ENCODE measurements at regions not wholly inside any gene's neighbourhood (a gene's known extent, or its start where the extent isn't known, plus 50 kb on each side); places are given as distances from the start of the nearest gene placed in this dataset.

DNA sequence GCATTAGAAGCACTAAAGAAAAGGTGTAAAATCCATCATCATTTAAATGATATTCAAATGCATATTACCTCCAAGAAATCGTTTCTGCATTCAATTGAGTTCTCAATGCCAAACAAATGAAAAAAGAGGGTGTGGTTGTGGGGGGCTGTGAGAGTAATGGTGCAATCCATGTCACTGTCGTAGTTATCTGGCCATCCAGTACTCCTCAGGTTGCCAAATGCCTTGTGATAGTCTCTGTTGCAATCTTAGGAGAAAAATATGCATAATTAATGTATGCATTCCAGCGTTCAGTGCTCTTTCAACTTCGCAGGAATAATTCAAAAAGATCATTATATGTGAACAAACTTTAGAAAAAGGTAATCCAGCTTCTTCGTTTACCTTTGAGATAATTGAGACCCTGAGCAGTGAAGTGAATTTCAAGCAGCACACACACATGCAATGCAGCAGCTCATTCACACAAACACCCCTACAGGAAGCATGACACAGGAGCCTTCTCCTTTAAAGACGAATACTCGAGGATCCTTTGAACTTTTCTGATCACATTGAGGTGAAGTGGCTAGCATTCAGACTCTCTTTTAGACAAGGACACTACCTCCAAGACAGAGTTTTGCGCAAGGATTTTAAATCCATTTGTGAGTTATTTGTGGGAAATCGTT, 73.4 kb downstream of the OR13A1 start:
- H4K20me1 ChIP-seq (ENCODE audit: control insufficient read depth, extremely low read depth, insufficient read depth, low read length): no peaks in the 10 kb centered on the region
- dilution Hi-C loops (cut with MboI; ENCODE audit: extremely low pct_ligation_motif_present, low sequenced_read_pairs): loop anchor here (25.0 kb wide), 1 partner anchor 230 kb away; the partner anchor contains the start of gene ZNF22
- TF ChIP-seq, protein P1, sequence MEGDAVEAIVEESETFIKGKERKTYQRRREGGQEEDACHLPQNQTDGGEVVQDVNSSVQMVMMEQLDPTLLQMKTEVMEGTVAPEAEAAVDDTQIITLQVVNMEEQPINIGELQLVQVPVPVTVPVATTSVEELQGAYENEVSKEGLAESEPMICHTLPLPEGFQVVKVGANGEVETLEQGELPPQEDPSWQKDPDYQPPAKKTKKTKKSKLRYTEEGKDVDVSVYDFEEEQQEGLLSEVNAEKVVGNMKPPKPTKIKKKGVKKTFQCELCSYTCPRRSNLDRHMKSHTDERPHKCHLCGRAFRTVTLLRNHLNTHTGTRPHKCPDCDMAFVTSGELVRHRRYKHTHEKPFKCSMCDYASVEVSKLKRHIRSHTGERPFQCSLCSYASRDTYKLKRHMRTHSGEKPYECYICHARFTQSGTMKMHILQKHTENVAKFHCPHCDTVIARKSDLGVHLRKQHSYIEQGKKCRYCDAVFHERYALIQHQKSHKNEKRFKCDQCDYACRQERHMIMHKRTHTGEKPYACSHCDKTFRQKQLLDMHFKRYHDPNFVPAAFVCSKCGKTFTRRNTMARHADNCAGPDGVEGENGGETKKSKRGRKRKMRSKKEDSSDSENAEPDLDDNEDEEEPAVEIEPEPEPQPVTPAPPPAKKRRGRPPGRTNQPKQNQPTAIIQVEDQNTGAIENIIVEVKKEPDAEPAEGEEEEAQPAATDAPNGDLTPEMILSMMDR (optimal IDR thresholded peaks at IDR 0.05 in 1 of 3, IDR thresholded peaks at IDR 0.05 in 1 of 3, conservative IDR thresholded peaks at IDR 0.05 in 1 of 3; ENCODE audit: extremely low read depth in 1 of 3, insufficient read depth in 2 of 3, low read length in 3 of 3): no peak
- TF ChIP-seq EZH2 (IDR thresholded peaks at IDR 0.05; ENCODE audit: low read length): no peak
- DNase-seq (ENCODE audit: low read depth, low spot score) (no peak), FAIRE-seq (no peak)
- H3K79me2 ChIP-seq (ENCODE audit: control insufficient read depth, insufficient read depth, low read length): no peaks in the 10 kb centered on the region
- H3K27me3 ChIP-seq (ENCODE audit: control insufficient read depth, extremely low read depth, insufficient read depth, low read length): no peaks in the 10 kb centered on the region
- H3K4me1 ChIP-seq (ENCODE audit: control insufficient read depth, extremely low read depth, insufficient read depth, low read length): no peaks in the 10 kb centered on the region
- H3K27ac ChIP-seq (ENCODE audit: control insufficient read depth, insufficient read depth, low read length): no peak overlapping the region
- H2AFZ ChIP-seq (ENCODE audit: control insufficient read depth, low read length): no peak overlapping the region
- no peak overlapping the region for H3K4me2 ChIP-seq (ENCODE audit: control insufficient read depth, extremely low read depth, insufficient read depth, low read depth, low read length)
- no peaks in the 10 kb centered on the region for H3K9me3 ChIP-seq (ENCODE audit: control insufficient read depth, low read depth, low read length)
- no peak overlapping the region for H3K4me3 ChIP-seq (ENCODE audit: control insufficient read depth in 2 of 3, extremely low read depth in 1 of 3, insufficient read depth in 2 of 3, low read depth in 1 of 3, low read length in 3 of 3)
- H3K9me1 ChIP-seq (ENCODE audit: control insufficient read depth, extremely low read depth, insufficient read depth, low read length): no peaks in the 10 kb centered on the region
- no peaks in the 10 kb centered on the region for H3K36me3 ChIP-seq (ENCODE audit: control insufficient read depth in 2 of 2, extremely low read depth in 1 of 2, insufficient read depth in 2 of 2, low read length in 2 of 2)
- no peak overlapping the region for H3K9ac ChIP-seq (ENCODE audit: control insufficient read depth, extremely low read depth, insufficient read depth, low read length)

DNA sequence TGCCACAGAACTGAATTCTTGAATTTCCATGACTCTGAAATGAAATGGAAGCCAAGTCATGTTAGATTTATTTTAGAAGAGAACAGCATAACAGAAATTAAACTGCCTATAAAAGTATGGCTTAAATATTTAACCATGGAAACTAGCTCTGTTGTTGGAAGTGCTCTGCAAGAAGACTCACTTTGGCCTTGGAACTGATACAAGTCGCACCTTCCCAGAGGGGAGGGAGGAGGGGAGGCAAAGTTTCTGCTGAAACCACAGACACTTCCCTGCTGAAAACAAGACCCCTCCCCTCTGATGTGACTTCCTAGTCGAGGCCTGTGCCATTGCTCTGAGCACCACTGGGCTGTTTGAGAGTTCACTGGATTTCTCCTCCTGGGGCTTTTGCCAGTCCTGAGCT, 72.1 kb downstream of the OR13A1 start:
- no peak for DNase-seq (ENCODE audit: low read depth, low spot score)
- TF ChIP-seq, protein P1 (optimal IDR thresholded peaks at IDR 0.05 in 1 of 3, IDR thresholded peaks at IDR 0.05 in 1 of 3, conservative IDR thresholded peaks at IDR 0.05 in 1 of 3; ENCODE audit: extremely low read depth in 1 of 3, insufficient read depth in 2 of 3, low read length in 3 of 3): no peak
- TF ChIP-seq EZH2 (IDR thresholded peaks at IDR 0.05; ENCODE audit: low read length): no peak
- Histone ChIP-seq H3K9ac (ENCODE audit: control insufficient read depth, extremely low read depth, insufficient read depth, low read length) (no peak overlapping the region), H3K27me3 (ENCODE audit: control insufficient read depth, extremely low read depth, insufficient read depth, low read length) (no peaks in the 10 kb centered on the region), H4K20me1 (ENCODE audit: control insufficient read depth, extremely low read depth, insufficient read depth, low read length) (no peaks in the 10 kb centered on the region), H3K27ac (ENCODE audit: control insufficient read depth, insufficient read depth, low read length) (no peak overlapping the region), H3K4me3 (ENCODE audit: control insufficient read depth in 2 of 3, extremely low read depth in 1 of 3, insufficient read depth in 2 of 3, low read depth in 1 of 3, low read length in 3 of 3) (no peak overlapping the region), H3K79me2 (ENCODE audit: control insufficient read depth, insufficient read depth, low read length) (no peaks in the 10 kb centered on the region), H3K9me1 (ENCODE audit: control insufficient read depth, extremely low read depth, insufficient read depth, low read length) (no peaks in the 10 kb centered on the region), H2AFZ (ENCODE audit: control insufficient read depth, low read length) (no peak overlapping the region), H3K36me3 (ENCODE audit: control insufficient read depth in 2 of 2, extremely low read depth in 1 of 2, insufficient read depth in 2 of 2, low read length in 2 of 2) (no peaks in the 10 kb centered on the region), H3K4me2 (ENCODE audit: control insufficient read depth, extremely low read depth, insufficient read depth, low read depth, low read length) (no peak overlapping the region), H3K4me1 (ENCODE audit: control insufficient read depth, extremely low read depth, insufficient read depth, low read length) (no peaks in the 10 kb centered on the region), H3K9me3 (ENCODE audit: control insufficient read depth, low read depth, low read length) (no peaks in the 10 kb centered on the region)
- dilution Hi-C loops (cut with MboI; ENCODE audit: extremely low pct_ligation_motif_present, low sequenced_read_pairs): loop anchor here (25.0 kb wide), 1 partner anchor 231 kb away; the partner anchor contains the start of gene ZNF22
- no peak for FAIRE-seq

All from keratinocyte (primary cell).